ENCODE measurements at regions not wholly inside any gene's neighbourhood (a gene's known extent, or its start where the extent isn't known, plus 50 kb on each side); places are given as distances from the start of the nearest gene placed in this dataset.

DNA sequence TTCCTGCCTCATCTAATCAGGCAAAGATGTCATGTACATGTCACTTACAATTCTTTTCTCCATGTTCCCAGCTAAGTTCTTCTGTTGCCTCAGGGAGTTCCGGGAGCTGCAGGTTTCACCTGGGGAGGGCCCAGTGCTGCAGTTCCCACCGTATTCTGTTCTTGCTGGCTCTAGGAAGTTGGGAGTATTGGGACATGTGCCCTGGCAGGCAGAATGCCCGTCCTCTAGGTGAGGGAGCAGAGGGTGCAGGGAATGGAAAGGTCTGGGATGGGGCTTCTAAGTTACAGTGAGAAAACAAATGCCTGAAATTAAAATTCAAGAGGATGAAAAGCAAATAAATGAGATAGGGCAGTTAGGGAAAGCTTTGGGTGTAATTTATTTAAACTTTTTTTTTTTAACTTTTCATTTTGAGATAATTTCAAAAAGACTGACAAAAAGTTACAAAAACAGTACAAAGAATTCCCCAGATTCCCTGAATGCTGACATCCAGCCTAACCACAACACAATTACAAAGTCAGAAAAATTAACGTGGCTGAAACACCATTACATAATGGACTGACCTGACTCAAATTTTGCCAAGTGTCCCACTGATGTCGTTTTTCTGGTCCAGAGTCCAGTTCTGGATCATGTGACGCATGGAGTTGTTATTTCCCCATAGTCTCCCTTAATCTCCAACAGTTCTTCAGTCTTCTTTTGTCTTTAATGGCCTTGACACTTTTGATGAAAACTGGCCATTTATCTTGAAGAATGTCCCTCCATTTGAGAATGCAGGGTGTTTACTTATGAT, 187.2 kb upstream of the MYL2 start:
- TF ChIP-seq TEAD4 (IDR thresholded peaks at IDR 0.05) (no peak), CREB1 (IDR thresholded peaks at IDR 0.05; ENCODE audit: low read depth) (no peak), ZBTB7A (IDR thresholded peaks at IDR 0.05; ENCODE audit: low read depth) (no peak), MAX (IDR thresholded peaks at IDR 0.05) (no peak), EGR1 (IDR thresholded peaks at IDR 0.05) (no peak), TCF12 (IDR thresholded peaks at IDR 0.05; ENCODE audit: low read depth) (no peak), EP300 (IDR thresholded peaks at IDR 0.05; ENCODE audit: borderline replicate concordance) (no peak), YY1 (IDR thresholded peaks at IDR 0.05; ENCODE audit: low read depth) (no peak), NFIC (IDR thresholded peaks at IDR 0.05) (no peak), TAF1 (IDR thresholded peaks at IDR 0.05; ENCODE audit: low read depth) (no peak)
- TF ChIP-seq, protein P1, sequence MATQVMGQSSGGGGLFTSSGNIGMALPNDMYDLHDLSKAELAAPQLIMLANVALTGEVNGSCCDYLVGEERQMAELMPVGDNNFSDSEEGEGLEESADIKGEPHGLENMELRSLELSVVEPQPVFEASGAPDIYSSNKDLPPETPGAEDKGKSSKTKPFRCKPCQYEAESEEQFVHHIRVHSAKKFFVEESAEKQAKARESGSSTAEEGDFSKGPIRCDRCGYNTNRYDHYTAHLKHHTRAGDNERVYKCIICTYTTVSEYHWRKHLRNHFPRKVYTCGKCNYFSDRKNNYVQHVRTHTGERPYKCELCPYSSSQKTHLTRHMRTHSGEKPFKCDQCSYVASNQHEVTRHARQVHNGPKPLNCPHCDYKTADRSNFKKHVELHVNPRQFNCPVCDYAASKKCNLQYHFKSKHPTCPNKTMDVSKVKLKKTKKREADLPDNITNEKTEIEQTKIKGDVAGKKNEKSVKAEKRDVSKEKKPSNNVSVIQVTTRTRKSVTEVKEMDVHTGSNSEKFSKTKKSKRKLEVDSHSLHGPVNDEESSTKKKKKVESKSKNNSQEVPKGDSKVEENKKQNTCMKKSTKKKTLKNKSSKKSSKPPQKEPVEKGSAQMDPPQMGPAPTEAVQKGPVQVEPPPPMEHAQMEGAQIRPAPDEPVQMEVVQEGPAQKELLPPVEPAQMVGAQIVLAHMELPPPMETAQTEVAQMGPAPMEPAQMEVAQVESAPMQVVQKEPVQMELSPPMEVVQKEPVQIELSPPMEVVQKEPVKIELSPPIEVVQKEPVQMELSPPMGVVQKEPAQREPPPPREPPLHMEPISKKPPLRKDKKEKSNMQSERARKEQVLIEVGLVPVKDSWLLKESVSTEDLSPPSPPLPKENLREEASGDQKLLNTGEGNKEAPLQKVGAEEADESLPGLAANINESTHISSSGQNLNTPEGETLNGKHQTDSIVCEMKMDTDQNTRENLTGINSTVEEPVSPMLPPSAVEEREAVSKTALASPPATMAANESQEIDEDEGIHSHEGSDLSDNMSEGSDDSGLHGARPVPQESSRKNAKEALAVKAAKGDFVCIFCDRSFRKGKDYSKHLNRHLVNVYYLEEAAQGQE (IDR thresholded peaks at IDR 0.05; ENCODE audit: low read depth): no peak
- TF ChIP-seq, protein P2, sequence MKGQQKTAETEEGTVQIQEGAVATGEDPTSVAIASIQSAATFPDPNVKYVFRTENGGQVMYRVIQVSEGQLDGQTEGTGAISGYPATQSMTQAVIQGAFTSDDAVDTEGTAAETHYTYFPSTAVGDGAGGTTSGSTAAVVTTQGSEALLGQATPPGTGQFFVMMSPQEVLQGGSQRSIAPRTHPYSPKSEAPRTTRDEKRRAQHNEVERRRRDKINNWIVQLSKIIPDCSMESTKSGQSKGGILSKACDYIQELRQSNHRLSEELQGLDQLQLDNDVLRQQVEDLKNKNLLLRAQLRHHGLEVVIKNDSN (IDR thresholded peaks at IDR 0.05): no peak

- TF ChIP-seq, protein P1 (IDR thresholded peaks at IDR 0.05; ENCODE audit: low read depth): no peak
- TF ChIP-seq, protein P2 (IDR thresholded peaks at IDR 0.05): no peak
- TF ChIP-seq MAX (IDR thresholded peaks at IDR 0.05) (no peak), CEBPB (IDR thresholded peaks at IDR 0.05) (no peak), YY1 (IDR thresholded peaks at IDR 0.05; ENCODE audit: low read depth) (no peak), RAD21 (IDR thresholded peaks at IDR 0.05; ENCODE audit: low read depth) (no peak)
Measured at GRCh38 chr12:111105294-111105693, 184.9 kb upstream of the MYL2 start.

DNA sequence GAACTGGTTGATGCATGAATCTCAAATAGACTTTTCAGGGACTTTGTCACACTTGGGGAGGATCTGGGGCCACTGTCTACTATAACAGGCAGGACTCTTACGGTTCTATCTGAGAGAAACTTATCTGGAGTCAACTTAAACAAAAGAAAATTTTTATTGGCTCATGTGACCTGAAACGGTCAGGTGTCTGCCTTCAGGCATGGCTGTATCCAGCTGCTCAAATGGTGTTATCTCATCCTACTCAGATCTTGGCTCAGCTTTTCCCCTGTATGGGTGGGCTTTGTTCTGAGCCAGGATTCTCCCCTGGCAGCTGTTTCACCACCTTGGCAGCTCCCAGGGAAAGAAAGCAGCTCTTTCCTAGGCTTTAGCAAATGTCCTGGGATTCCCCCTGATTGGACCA, 183.2 kb upstream of the MYL2 start:
- TF ChIP-seq RAD21 (IDR thresholded peaks at IDR 0.05; ENCODE audit: low read depth) (no peak), EP300 (IDR thresholded peaks at IDR 0.05; ENCODE audit: borderline replicate concordance) (no peak), NFIC (IDR thresholded peaks at IDR 0.05) (no peak), TAF1 (IDR thresholded peaks at IDR 0.05; ENCODE audit: low read depth) (no peak), ZBTB7A (IDR thresholded peaks at IDR 0.05; ENCODE audit: low read depth) (no peak), TCF12 (IDR thresholded peaks at IDR 0.05; ENCODE audit: low read depth) (no peak), CEBPB (IDR thresholded peaks at IDR 0.05) (no peak), FOXM1 (IDR thresholded peaks at IDR 0.05; ENCODE audit: borderline replicate concordance, low read depth) (no peak), YY1 (IDR thresholded peaks at IDR 0.05; ENCODE audit: low read depth) (no peak), MAX (IDR thresholded peaks at IDR 0.05) (no peak), TEAD4 (IDR thresholded peaks at IDR 0.05) (no peak), CREB1 (IDR thresholded peaks at IDR 0.05; ENCODE audit: low read depth) (no peak), EGR1 (IDR thresholded peaks at IDR 0.05) (no peak)
- TF ChIP-seq, protein P2 (IDR thresholded peaks at IDR 0.05): no peak
- TF ChIP-seq, protein P1 (IDR thresholded peaks at IDR 0.05; ENCODE audit: low read depth): no peak

Measured in Ishikawa (cell line).